CD4-positive, CD25-positive, alpha-beta regulatory T cell (primary cell): ENCODE measurements at regions not wholly inside any gene's neighbourhood (a gene's known extent, or its start where the extent isn't known, plus 50 kb on each side); places are given as distances from the start of the nearest gene placed in this dataset.

Experiments used
- ATAC-seq, 2 donors: fragments of 150-1000 bp; cut with Tn5 transposase; one replicate each; pipeline ENCODE4 v1.10.0; 2021; ENCODE audit warnings: low read depth in 2 of 2, moderate number of reproducible peaks in 2 of 2, moderate library complexity in 1 of 2
- DNase-seq, 3 donors: peaks; one replicate each; pipeline versions ENCODE4 v3.0.0 to v3.0.0-alpha.2; 2012 to 2022; ENCODE audit warnings: mixed read lengths in 1 of 3
- H3K27ac ChIP-seq: one replicate; pipeline ENCODE4 v1.7.0; 2013; ENCODE audit warnings: mild to moderate bottlenecking, low read length; ENCODE audit not compliant: insufficient read depth, poor library complexity, severe bottlenecking
- H3K27me3 ChIP-seq: one replicate; pipeline ENCODE4 v1.7.0; 2013; ENCODE audit warnings: low read length; ENCODE audit not compliant: control insufficient read depth, insufficient read depth
- H3K36me3 ChIP-seq: one replicate; pipeline ENCODE4 v1.7.0; 2013; ENCODE audit warnings: mild to moderate bottlenecking, low read length, moderate library complexity; ENCODE audit not compliant: control insufficient read depth, insufficient read depth
- H3K4me1 ChIP-seq: 2 replicates; pipeline ENCODE4 v1.7.0; 2013; ENCODE audit warnings: mild to moderate bottlenecking, low read length; ENCODE audit not compliant: insufficient read depth, control insufficient read depth, poor library complexity, severe bottlenecking
- H3K4me3 ChIP-seq: one replicate; pipeline ENCODE4 v1.7.0; 2013; ENCODE audit warnings: low read depth, mild to moderate bottlenecking, low read length, moderate library complexity
- H3K9me3 ChIP-seq, 2 experiments: 1 replicate in 1 of 2; 2 replicates in 1 of 2; pipeline ENCODE4 v1.7.0; 2013; ENCODE audit warnings: low read length in 2 of 2, mild to moderate bottlenecking in 1 of 2, moderate library complexity in 1 of 2; ENCODE audit not compliant: control insufficient read depth in 2 of 2
- H3K27ac Mint-ChIP-seq, 3 donors: one replicate each; pipeline ENCODE4 v1.8.0; 2020 to 2022; ENCODE audit warnings: mild to moderate bottlenecking in 3 of 3, mixed read lengths in 3 of 3, moderate library complexity in 2 of 3
- H3K27me3 Mint-ChIP-seq: one replicate; pipeline ENCODE4 v1.8.0; 2022; ENCODE audit warnings: mild to moderate bottlenecking, mixed read lengths
- H3K36me3 Mint-ChIP-seq: one replicate; pipeline ENCODE4 v1.8.0; 2020; ENCODE audit warnings: mixed read lengths
- H3K4me1 Mint-ChIP-seq, 4 donors: one replicate each; pipeline ENCODE4 v1.8.0; 2020 to 2022; ENCODE audit warnings: mixed read lengths in 4 of 4, mild to moderate bottlenecking in 1 of 4
- H3K4me3 Mint-ChIP-seq, 4 donors: one replicate each; pipeline ENCODE4 v1.8.0; 2020 to 2022; ENCODE audit warnings: mild to moderate bottlenecking in 4 of 4, mixed read lengths in 4 of 4, moderate library complexity in 3 of 4
- H3K9me3 Mint-ChIP-seq, 7 donors: one replicate each; pipeline ENCODE4 v1.8.0; 2020 to 2022; ENCODE audit warnings: mixed read lengths in 7 of 7, mild to moderate bottlenecking in 3 of 7, moderate library complexity in 2 of 7

DNA sequence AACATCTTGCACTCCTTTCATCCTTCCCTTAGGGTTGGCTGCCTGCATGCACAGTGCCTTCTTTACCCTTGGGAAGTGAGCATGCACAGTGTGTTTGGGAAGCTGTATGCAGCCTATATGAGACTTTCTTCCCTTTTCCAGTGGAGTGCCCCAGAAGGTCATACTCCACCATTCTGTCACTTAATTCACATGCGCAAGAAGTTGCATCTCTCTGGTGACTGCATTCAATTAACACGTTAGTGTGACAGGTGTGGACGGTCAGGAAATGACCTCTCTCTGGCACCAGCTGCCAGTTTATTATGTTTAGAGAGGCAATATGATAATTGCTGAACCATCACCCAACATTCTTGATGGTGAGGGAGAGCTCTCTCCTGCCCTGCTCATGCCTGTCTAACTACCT, 770.0 kb downstream of the FLRT2 start:
- Mint-ChIP-seq H3K27ac (no peak overlapping the region), H3K36me3 (no peaks in the 10 kb centered on the region), H3K4me1 (no peaks in the 10 kb centered on the region), H3K4me3 (no peak overlapping the region), H3K27me3 (peaks cover 6% of the 10 kb centered on the region), H3K9me3 (peaks cover 0 to 17% (median 8%) of the 10 kb centered on the region in 7 donors)
- Histone ChIP-seq H3K4me1 (no peaks in the 10 kb centered on the region), H3K27me3 (no peaks in the 10 kb centered on the region), H3K9me3 (no peaks in the 10 kb centered on the region), H3K27ac (no peak overlapping the region), H3K4me3 (no peak overlapping the region), H3K36me3 (no peaks in the 10 kb centered on the region)
- DNase-seq (no peak), ATAC-seq (no peak)

DNA sequence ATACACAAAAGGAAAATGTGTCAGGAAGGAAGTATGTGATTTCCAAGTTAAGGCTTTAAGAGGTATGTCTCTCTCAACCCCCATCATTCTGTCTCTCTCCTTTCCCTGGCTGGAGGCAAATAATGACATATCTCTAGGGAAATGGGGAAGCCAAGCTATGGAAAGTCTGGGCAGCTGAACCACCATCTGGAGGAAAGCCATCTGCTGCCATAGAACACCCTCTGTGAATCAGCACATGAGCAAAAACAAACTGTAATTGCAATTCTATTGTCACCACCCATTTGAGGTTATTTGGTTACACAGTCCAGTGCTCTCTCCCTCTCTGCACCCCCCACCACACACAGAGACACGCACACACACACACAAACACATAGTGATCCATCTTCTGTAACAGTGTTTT, 766.2 kb downstream of the FLRT2 start:
- peaks cover 0 to 17% (median 8%) of the 10 kb centered on the region in 7 donors for H3K9me3 Mint-ChIP-seq
- DNase-seq = no peak
- Histone ChIP-seq H3K36me3 (no peaks in the 10 kb centered on the region), H3K4me3 (no peak overlapping the region), H3K27ac (no peak overlapping the region), H3K9me3 (no peaks in the 10 kb centered on the region), H3K27me3 (no peaks in the 10 kb centered on the region), H3K4me1 (no peaks in the 10 kb centered on the region)
- peaks cover 6% of the 10 kb centered on the region for H3K27me3 Mint-ChIP-seq
- H3K4me3 Mint-ChIP-seq = no peak overlapping the region
- no peaks in the 10 kb centered on the region for H3K36me3 Mint-ChIP-seq
- H3K4me1 Mint-ChIP-seq = no peaks in the 10 kb centered on the region
- no peak for ATAC-seq
- H3K27ac Mint-ChIP-seq = no peak overlapping the region

DNA sequence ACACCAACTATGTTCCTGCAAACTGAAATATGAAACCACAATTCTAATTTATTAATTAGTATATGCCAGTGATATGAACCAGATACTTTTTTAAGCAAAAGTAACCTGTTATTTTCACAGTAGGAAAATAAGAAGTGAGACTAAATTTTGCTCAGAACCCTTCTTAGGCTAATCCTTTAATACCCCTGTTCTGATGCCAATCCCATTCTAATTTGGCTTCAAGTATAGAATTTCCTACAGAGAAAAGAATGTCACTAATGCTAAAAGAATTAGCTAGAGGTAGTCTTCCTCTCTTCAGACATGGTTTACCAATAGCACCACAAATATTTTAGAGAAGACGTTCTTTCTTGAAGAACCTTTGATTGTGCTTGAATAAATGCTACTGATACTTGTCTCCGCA, 758.4 kb downstream of the FLRT2 start:
- Mint-ChIP-seq H3K4me1 (no peaks in the 10 kb centered on the region), H3K4me3 (no peak overlapping the region), H3K27ac (no peak overlapping the region), H3K9me3 (peaks cover 0 to 15% (median 6%) of the 10 kb centered on the region in 7 donors), H3K36me3 (no peaks in the 10 kb centered on the region), H3K27me3 (no peaks in the 10 kb centered on the region)
- DNase-seq = no peak
- H3K9me3 ChIP-seq = no peaks in the 10 kb centered on the region
- no peak overlapping the region for H3K27ac ChIP-seq
- H3K4me1 ChIP-seq = no peaks in the 10 kb centered on the region
- no peak for ATAC-seq
- no peaks in the 10 kb centered on the region for H3K27me3 ChIP-seq
- no peak overlapping the region for H3K4me3 ChIP-seq
- H3K36me3 ChIP-seq = no peaks in the 10 kb centered on the region

DNA sequence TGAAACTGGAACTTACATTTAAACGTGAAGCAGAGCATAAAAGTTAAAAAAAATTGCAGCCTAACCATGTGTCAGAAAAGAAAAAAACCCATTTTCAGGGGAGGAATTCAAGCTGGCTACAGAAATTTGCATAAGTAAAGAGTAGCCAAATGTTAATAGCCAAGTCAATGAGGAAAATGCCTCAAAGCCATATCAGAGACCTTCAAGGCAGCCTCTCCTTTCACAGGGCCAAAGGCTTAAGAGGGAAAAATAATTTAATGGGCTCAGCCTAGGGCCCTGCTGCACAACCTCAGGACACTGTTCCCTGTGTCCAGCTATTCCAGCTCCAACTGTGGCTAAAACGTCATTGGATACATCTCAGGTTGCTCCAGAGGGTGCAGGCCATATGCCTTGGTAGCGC, 749.5 kb downstream of the FLRT2 start:
- no peaks in the 10 kb centered on the region for H3K4me1 Mint-ChIP-seq
- Histone ChIP-seq H3K4me1 (no peaks in the 10 kb centered on the region), H3K36me3 (no peaks in the 10 kb centered on the region), H3K27ac (no peak overlapping the region), H3K4me3 (no peak overlapping the region), H3K9me3 (no peaks in the 10 kb centered on the region), H3K27me3 (no peaks in the 10 kb centered on the region)
- peaks cover 0 to 18% (median 6%) of the 10 kb centered on the region in 7 donors for H3K9me3 Mint-ChIP-seq
- no peaks in the 10 kb centered on the region for H3K27me3 Mint-ChIP-seq
- DNase-seq (no peak), ATAC-seq (no peak)
- no peak overlapping the region for H3K27ac Mint-ChIP-seq
- no peaks in the 10 kb centered on the region for H3K36me3 Mint-ChIP-seq
- no peak overlapping the region for H3K4me3 Mint-ChIP-seq

DNA sequence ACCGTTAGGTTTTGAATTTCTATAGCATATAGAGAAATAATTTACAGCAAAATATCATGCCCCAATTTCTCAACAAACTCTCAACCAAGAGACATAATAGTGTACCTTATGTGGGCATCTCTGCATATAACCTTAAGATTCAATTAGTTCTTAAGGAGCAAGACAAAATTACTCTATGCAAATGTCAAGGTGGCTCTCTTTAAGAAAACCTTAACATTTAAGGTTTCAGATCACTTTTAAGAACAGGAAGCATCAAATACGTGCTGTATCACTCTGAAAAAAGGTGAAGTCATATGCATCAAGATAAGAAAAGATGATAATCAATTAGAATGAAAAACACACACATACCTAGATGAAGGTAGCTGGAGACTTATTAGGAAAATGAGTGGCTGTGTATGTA, 728.0 kb downstream of the FLRT2 start:
- Mint-ChIP-seq H3K36me3 (no peaks in the 10 kb centered on the region), H3K4me1 (no peaks in the 10 kb centered on the region), H3K4me3 (no peak overlapping the region), H3K27ac (no peak overlapping the region), H3K27me3 (no peaks in the 10 kb centered on the region), H3K9me3 (peaks cover 3 to 12% (median 4%) of the 10 kb centered on the region in 7 donors)
- Histone ChIP-seq H3K27ac (no peak overlapping the region), H3K36me3 (no peaks in the 10 kb centered on the region), H3K9me3 (no peaks in the 10 kb centered on the region), H3K4me3 (no peak overlapping the region), H3K27me3 (no peaks in the 10 kb centered on the region), H3K4me1 (no peaks in the 10 kb centered on the region)
- no peak for DNase-seq
- ATAC-seq = no peak

DNA sequence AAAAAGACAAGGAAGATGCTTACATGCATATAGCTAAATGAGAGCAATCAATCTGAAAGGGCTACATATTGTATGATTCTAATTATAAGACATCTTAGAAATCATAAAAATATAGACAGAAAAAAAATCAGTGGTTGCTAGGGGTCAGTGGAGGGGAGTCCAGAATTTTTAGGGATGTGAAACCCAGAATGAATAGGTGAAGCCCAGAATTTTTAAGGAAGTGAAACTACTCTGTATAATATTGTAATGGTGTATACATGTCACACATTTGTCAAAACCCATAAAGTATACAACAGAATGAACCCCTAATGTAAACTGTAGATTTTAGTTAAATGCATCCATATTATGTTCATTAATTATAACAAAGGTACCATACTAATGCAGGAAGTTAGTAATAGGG, 713.2 kb downstream of the FLRT2 start:
- Histone ChIP-seq H3K4me3 (no peak overlapping the region), H3K36me3 (no peaks in the 10 kb centered on the region), H3K4me1 (no peaks in the 10 kb centered on the region), H3K27ac (no peak overlapping the region), H3K9me3 (no peaks in the 10 kb centered on the region), H3K27me3 (no peaks in the 10 kb centered on the region)
- Mint-ChIP-seq H3K27me3 (no peaks in the 10 kb centered on the region), H3K9me3 (peaks cover 1 to 22% (median 5%) of the 10 kb centered on the region in 7 donors), H3K27ac (no peak overlapping the region), H3K4me1 (no peaks in the 10 kb centered on the region), H3K4me3 (no peak overlapping the region), H3K36me3 (no peaks in the 10 kb centered on the region)
- no peak for DNase-seq
- ATAC-seq = no peak

DNA sequence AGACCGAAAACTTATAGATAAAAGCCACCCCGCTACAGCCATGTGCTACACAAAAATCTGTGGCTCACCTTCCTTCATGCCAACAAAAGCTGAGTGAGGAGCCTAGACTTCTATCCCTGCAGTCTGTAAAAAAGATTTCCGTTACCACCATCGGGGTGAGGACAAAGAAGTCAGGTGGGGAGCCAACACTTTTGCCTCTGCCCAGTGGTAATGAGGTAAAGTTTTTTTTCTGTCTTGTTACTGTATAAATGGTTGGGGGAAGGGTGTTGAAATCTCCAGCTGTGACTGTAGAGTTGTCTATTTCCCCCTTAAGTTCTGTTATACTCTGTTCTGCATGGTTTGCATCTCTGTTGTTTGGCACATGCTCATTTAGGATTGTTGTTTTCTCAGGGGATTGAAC, 707.8 kb downstream of the FLRT2 start:
- no peak overlapping the region for H3K27ac Mint-ChIP-seq
- Histone ChIP-seq H3K27ac (no peak overlapping the region), H3K27me3 (no peaks in the 10 kb centered on the region), H3K4me1 (no peaks in the 10 kb centered on the region), H3K4me3 (no peak overlapping the region), H3K36me3 (no peaks in the 10 kb centered on the region), H3K9me3 (peaks cover 0 to 3% of the 10 kb centered on the region in 2 experiments)
- no peak for DNase-seq
- H3K27me3 Mint-ChIP-seq = no peaks in the 10 kb centered on the region
- H3K9me3 Mint-ChIP-seq = peaks cover 2 to 42% (median 9%) of the 10 kb centered on the region in 7 donors
- no peak overlapping the region for H3K4me3 Mint-ChIP-seq
- ATAC-seq = no peak
- H3K4me1 Mint-ChIP-seq = no peaks in the 10 kb centered on the region
- H3K36me3 Mint-ChIP-seq = no peaks in the 10 kb centered on the region

DNA sequence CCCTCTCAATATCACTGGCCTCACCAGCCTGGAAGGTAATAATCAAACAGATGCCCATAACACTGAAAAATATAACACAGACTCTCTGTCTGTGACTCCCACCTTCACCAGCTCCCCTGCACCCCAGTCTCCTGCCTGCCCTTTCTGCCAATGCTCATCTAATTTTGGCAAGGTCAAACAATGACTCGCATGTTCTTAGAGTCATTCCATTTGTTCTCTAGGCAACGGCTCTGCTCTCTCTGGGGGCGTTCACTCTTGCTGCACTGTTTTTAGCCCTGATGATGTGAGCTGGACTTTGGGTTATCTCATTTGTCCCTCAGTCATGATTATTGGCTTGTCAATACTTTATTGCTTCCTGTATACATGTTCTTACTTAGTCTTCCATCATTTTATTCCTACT, 691.8 kb downstream of the FLRT2 start:
- Mint-ChIP-seq H3K27me3 (no peaks in the 10 kb centered on the region), H3K9me3 (peaks cover 2 to 12% (median 6%) of the 10 kb centered on the region in 7 donors), H3K36me3 (no peaks in the 10 kb centered on the region), H3K4me3 (no peak overlapping the region), H3K4me1 (no peaks in the 10 kb centered on the region), H3K27ac (no peak overlapping the region)
- ATAC-seq (no peak), DNase-seq (no peak)
- H3K4me3 ChIP-seq = no peak overlapping the region
- H3K4me1 ChIP-seq = no peaks in the 10 kb centered on the region
- H3K9me3 ChIP-seq = no peaks in the 10 kb centered on the region
- H3K36me3 ChIP-seq = no peaks in the 10 kb centered on the region
- no peaks in the 10 kb centered on the region for H3K27me3 ChIP-seq
- no peak overlapping the region for H3K27ac ChIP-seq
